Liver (tissue), 8 donors: ENCODE measurements at regions not wholly inside any gene's neighbourhood (a gene's known extent, or its start where the extent isn't known, plus 50 kb on each side); places are given as distances from the start of the nearest gene placed in this dataset.

Experiments
- DNase-seq: peaks from one replicate; pipeline ENCODE4 v3.0.0-alpha.2; 2017; ENCODE audit warnings: low spot score
- H3K27ac ChIP-seq, 2 donors: one replicate each; pipeline ENCODE4 v1.7.0; 2013; ENCODE audit warnings: inconsistent platforms in 2 of 2, low read length in 2 of 2, control low read depth in 1 of 2, low read depth in 1 of 2, mild to moderate bottlenecking in 1 of 2
- H3K27me3 ChIP-seq, 4 donors: one replicate each; pipeline versions ENCODE4 v1.6.1 to v1.7.0; 2013; ENCODE audit warnings: low read length in 3 of 4, inconsistent platforms in 1 of 4, mild to moderate bottlenecking in 1 of 4, moderate library complexity in 1 of 4; ENCODE audit not compliant: control insufficient read depth in 4 of 4, insufficient read depth in 4 of 4
- H3K36me3 ChIP-seq, 4 donors: one replicate each; pipeline versions ENCODE4 v1.6.1 to v1.7.0; 2013; ENCODE audit warnings: low read length in 3 of 4, mild to moderate bottlenecking in 3 of 4, low read depth in 1 of 4, moderate library complexity in 1 of 4; ENCODE audit not compliant: control insufficient read depth in 4 of 4, insufficient read depth in 3 of 4
- H3K4me1 ChIP-seq, 4 donors: one replicate each; pipeline versions ENCODE4 v1.6.1 to v1.7.0; 2013; ENCODE audit warnings: low read length in 3 of 4, mild to moderate bottlenecking in 3 of 4, moderate library complexity in 1 of 4; ENCODE audit not compliant: control insufficient read depth in 4 of 4, insufficient read depth in 4 of 4
- H3K4me3 ChIP-seq, 3 donors: one replicate each; pipeline versions ENCODE4 v1.6.1 to v1.7.0; 2013; ENCODE audit warnings: low read length in 3 of 3, control low read depth in 1 of 3, low read depth in 1 of 3, mild to moderate bottlenecking in 1 of 3
- H3K9ac ChIP-seq, 2 donors: one replicate each; pipeline ENCODE4 v1.7.0; 2013; ENCODE audit warnings: low read length in 2 of 2, mild to moderate bottlenecking in 2 of 2, moderate library complexity in 2 of 2, control low read depth in 1 of 2, low read depth in 1 of 2
- H3K9me3 ChIP-seq, 4 donors: one replicate each; pipeline versions ENCODE4 v1.6.1 to v1.7.0; 2013; ENCODE audit warnings: low read length in 3 of 4; ENCODE audit not compliant: control insufficient read depth in 4 of 4
- EGR1 ChIP-seq, 2 donors: IDR thresholded peaks; 2 replicates each; pipeline ENCODE4 v1.6.1; 2016 to 2018; ENCODE audit warnings: antibody characterized with exemption in 2 of 2, low read depth in 2 of 2
- FOXA1 ChIP-seq: IDR thresholded peaks from 2 replicates; pipeline ENCODE4 v1.6.1; 2016; ENCODE audit warnings: antibody characterized with exemption
- FOXA2 ChIP-seq: IDR thresholded peaks from 2 replicates; pipeline ENCODE4 v1.6.1; 2016; ENCODE audit warnings: antibody characterized with exemption
- GABPA ChIP-seq, 2 donors: IDR thresholded peaks in 1 of 2; conservative IDR thresholded peaks in 1 of 2; 2 replicates each; pipeline ENCODE4 v1.6.1; 2016; ENCODE audit warnings: antibody characterized with exemption in 2 of 2, mild to moderate bottlenecking in 1 of 2, moderate library complexity in 1 of 2
- HNF4G ChIP-seq: IDR thresholded peaks from 2 replicates; pipeline ENCODE4 v1.6.1; 2016; ENCODE audit warnings: antibody characterized with exemption
- JUND ChIP-seq, 2 donors: IDR thresholded peaks; 2 replicates each; pipeline ENCODE4 v1.6.1; 2016; ENCODE audit warnings: antibody characterized with exemption in 2 of 2
- NR2F2 ChIP-seq: IDR thresholded peaks from 2 replicates; pipeline ENCODE4 v1.6.1; 2016; ENCODE audit warnings: antibody characterized with exemption
- RAD21 ChIP-seq, 2 donors: IDR thresholded peaks; 2 replicates each; pipeline ENCODE4 v1.6.1; 2016; ENCODE audit warnings: antibody characterized with exemption in 2 of 2, mild to moderate bottlenecking in 2 of 2
- RXRA ChIP-seq, 2 donors: IDR thresholded peaks; 2 replicates each; pipeline ENCODE4 v1.6.1; 2017 to 2018; ENCODE audit warnings: antibody characterized with exemption in 2 of 2, mild to moderate bottlenecking in 1 of 2
- SP1 ChIP-seq: IDR thresholded peaks from 2 replicates; pipeline ENCODE4 v1.6.1; 2018; ENCODE audit warnings: antibody characterized with exemption, mild to moderate bottlenecking
- TAF1 ChIP-seq: conservative IDR thresholded peaks from 2 replicates; pipeline ENCODE4 v1.6.1; 2016; ENCODE audit warnings: antibody characterized with exemption, mild to moderate bottlenecking
- YY1 ChIP-seq: IDR thresholded peaks from 2 replicates; pipeline ENCODE4 v1.6.1; 2016; ENCODE audit warnings: antibody characterized with exemption, mild to moderate bottlenecking
- whole genome bisulfite sequencing: extraction: QIAGEN DNeasy Blood & Tissue Kit; methylation state at CpG from one replicate; pipeline ENCODE4 v1.1.7; 2013; 5-methylcytosine and 5-hydroxymethylcytosine counted together
- TF ChIP-seq, protein P1 (sequence below): fragments of 150-350 bp; IDR thresholded peaks from 2 replicates; pipeline ENCODE4 v1.5.1; 2017; ENCODE audit warnings: improper control_type of control experiment, low read depth, low read length; ENCODE audit not compliant: missing input control
- TF ChIP-seq, protein P2 (sequence below): IDR thresholded peaks from 2 replicates; pipeline ENCODE4 v1.6.1; 2016; ENCODE audit warnings: antibody characterized with exemption
- TF ChIP-seq, protein P3 (sequence below): IDR thresholded peaks from 2 replicates; pipeline ENCODE4 v1.6.1; 2016; ENCODE audit warnings: antibody characterized with exemption, mild to moderate bottlenecking
- TF ChIP-seq, protein P4 (sequence below): IDR thresholded peaks from 2 replicates; pipeline ENCODE4 v1.6.1; 2016; ENCODE audit warnings: antibody characterized with exemption
- TF ChIP-seq, protein P5 (sequence below): IDR thresholded peaks from 2 replicates; pipeline ENCODE4 v1.6.1; 2016; ENCODE audit warnings: antibody characterized with exemption
- donor health status: healthy.
- donor health status: healthy.
- donor health status: healthy.
- donor health status: healthy.
- donor health status: healthy.

DNA sequence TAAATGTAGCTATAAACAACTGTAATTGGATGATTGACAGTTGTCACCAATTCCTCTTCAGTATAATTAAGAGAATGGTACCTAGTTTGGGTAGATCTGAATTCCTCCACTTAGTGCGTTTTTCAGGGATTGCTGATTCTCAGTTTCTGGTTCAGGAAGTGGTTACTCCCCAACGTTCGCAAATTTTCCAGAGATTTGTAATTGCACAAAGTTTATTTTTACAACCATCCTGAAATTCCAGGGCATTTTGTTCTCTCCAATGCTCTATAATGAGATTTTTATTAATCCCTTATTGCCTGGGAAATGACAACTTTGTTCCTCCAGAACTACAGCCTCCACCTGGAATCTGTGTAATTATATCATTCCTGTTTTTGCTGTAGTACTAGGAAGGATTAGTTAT, 710.6 kb upstream of the ZEB2 start:
- TF ChIP-seq GABPA (IDR thresholded peaks at IDR 0.05 in 1 of 2, conservative IDR thresholded peaks at IDR 0.05 in 1 of 2) (no peak), TAF1 (no peak), FOXA1 (no peak), RXRA (IDR thresholded peaks at IDR 0.05) (no peak), HNF4G (no peak), EGR1 (IDR thresholded peaks at IDR 0.05; ENCODE audit: low read depth in 2 of 2) (no peak), JUND (IDR thresholded peaks at IDR 0.05) (no peak), SP1 (no peak), FOXA2 (no peak), YY1 (no peak)
- TF ChIP-seq, protein P1, sequence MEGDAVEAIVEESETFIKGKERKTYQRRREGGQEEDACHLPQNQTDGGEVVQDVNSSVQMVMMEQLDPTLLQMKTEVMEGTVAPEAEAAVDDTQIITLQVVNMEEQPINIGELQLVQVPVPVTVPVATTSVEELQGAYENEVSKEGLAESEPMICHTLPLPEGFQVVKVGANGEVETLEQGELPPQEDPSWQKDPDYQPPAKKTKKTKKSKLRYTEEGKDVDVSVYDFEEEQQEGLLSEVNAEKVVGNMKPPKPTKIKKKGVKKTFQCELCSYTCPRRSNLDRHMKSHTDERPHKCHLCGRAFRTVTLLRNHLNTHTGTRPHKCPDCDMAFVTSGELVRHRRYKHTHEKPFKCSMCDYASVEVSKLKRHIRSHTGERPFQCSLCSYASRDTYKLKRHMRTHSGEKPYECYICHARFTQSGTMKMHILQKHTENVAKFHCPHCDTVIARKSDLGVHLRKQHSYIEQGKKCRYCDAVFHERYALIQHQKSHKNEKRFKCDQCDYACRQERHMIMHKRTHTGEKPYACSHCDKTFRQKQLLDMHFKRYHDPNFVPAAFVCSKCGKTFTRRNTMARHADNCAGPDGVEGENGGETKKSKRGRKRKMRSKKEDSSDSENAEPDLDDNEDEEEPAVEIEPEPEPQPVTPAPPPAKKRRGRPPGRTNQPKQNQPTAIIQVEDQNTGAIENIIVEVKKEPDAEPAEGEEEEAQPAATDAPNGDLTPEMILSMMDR, result no peak
- TF ChIP-seq, protein P2, sequence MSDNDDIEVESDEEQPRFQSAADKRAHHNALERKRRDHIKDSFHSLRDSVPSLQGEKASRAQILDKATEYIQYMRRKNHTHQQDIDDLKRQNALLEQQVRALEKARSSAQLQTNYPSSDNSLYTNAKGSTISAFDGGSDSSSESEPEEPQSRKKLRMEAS, result no peak
- TF ChIP-seq, protein P3, sequence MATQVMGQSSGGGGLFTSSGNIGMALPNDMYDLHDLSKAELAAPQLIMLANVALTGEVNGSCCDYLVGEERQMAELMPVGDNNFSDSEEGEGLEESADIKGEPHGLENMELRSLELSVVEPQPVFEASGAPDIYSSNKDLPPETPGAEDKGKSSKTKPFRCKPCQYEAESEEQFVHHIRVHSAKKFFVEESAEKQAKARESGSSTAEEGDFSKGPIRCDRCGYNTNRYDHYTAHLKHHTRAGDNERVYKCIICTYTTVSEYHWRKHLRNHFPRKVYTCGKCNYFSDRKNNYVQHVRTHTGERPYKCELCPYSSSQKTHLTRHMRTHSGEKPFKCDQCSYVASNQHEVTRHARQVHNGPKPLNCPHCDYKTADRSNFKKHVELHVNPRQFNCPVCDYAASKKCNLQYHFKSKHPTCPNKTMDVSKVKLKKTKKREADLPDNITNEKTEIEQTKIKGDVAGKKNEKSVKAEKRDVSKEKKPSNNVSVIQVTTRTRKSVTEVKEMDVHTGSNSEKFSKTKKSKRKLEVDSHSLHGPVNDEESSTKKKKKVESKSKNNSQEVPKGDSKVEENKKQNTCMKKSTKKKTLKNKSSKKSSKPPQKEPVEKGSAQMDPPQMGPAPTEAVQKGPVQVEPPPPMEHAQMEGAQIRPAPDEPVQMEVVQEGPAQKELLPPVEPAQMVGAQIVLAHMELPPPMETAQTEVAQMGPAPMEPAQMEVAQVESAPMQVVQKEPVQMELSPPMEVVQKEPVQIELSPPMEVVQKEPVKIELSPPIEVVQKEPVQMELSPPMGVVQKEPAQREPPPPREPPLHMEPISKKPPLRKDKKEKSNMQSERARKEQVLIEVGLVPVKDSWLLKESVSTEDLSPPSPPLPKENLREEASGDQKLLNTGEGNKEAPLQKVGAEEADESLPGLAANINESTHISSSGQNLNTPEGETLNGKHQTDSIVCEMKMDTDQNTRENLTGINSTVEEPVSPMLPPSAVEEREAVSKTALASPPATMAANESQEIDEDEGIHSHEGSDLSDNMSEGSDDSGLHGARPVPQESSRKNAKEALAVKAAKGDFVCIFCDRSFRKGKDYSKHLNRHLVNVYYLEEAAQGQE, result no peak
- TF ChIP-seq, protein P4, sequence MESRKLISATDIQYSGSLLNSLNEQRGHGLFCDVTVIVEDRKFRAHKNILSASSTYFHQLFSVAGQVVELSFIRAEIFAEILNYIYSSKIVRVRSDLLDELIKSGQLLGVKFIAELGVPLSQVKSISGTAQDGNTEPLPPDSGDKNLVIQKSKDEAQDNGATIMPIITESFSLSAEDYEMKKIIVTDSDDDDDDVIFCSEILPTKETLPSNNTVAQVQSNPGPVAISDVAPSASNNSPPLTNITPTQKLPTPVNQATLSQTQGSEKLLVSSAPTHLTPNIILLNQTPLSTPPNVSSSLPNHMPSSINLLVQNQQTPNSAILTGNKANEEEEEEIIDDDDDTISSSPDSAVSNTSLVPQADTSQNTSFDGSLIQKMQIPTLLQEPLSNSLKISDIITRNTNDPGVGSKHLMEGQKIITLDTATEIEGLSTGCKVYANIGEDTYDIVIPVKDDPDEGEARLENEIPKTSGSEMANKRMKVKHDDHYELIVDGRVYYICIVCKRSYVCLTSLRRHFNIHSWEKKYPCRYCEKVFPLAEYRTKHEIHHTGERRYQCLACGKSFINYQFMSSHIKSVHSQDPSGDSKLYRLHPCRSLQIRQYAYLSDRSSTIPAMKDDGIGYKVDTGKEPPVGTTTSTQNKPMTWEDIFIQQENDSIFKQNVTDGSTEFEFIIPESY, result no peak
- 88% methylated on average over 3 of the region's 3 CpGs for WGBS
- no peaks in the 10 kb centered on the region for H3K36me3 ChIP-seq

DNA sequence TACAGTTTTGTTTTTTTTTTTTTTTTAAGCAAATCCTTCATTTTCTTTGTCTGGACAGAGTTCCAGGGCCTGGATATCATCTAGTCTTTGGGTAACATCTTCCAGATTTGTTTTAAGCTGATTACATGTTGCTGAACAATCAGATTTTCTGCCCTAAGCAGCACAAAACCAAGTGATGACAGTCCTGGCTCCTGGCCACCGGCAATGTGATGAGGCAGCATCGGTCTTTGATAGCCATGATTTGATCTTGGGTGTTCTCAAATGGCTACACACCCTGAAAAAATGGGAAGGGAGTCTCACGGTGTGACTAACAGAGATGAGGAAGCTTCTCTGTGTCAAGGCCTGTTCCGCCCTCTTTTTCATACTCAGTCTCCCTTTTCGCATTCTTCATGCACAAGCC, 708.6 kb upstream of the ZEB2 start:
- WGBS, result 93% methylated on average over 5 of the region's 5 CpGs
- no peaks in the 10 kb centered on the region for H3K9me3 ChIP-seq
- H3K27me3 ChIP-seq, result no peaks in the 10 kb centered on the region
- H3K4me3 ChIP-seq, result no peak overlapping the region
- no peaks in the 10 kb centered on the region for H3K4me1 ChIP-seq
- H3K27ac ChIP-seq, result no peak overlapping the region
- DNase-seq, result no peak
- H3K9ac ChIP-seq, result no peak overlapping the region
- H3K36me3 ChIP-seq, result no peaks in the 10 kb centered on the region
- TF ChIP-seq NR2F2 (no peak), EGR1 (IDR thresholded peaks at IDR 0.05; ENCODE audit: low read depth in 2 of 2) (no peak), RAD21 (IDR thresholded peaks at IDR 0.05) (no peak), JUND (IDR thresholded peaks at IDR 0.05) (no peak), FOXA1 (no peak), RXRA (IDR thresholded peaks at IDR 0.05) (no peak), HNF4G (no peak), TAF1 (no peak), SP1 (no peak)
- TF ChIP-seq, protein P5, sequence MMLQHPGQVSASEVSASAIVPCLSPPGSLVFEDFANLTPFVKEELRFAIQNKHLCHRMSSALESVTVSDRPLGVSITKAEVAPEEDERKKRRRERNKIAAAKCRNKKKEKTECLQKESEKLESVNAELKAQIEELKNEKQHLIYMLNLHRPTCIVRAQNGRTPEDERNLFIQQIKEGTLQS, result no peak
- TF ChIP-seq, protein P3, result no peak

More for the DNA sequence above, 710.6 kb upstream of the ZEB2 start:
- no peak overlapping the region for H3K9ac ChIP-seq
- H3K9me3 ChIP-seq, result no peaks in the 10 kb centered on the region
- H3K27ac ChIP-seq, result no peak overlapping the region
- no peak for DNase-seq
- no peaks in the 10 kb centered on the region for H3K4me1 ChIP-seq
- no peak overlapping the region for H3K4me3 ChIP-seq
- H3K27me3 ChIP-seq, result no peaks in the 10 kb centered on the region
